CD4-positive, alpha-beta memory T cell (primary cell): ENCODE measurements at regions not wholly inside any gene's neighbourhood (a gene's known extent, or its start where the extent isn't known, plus 50 kb on each side); places are given as distances from the start of the nearest gene placed in this dataset.

ENCODE experiments used
- CTCF ChIA-PET: fragments of 350-600 bp; sonication (Branson Sonifier 250); formaldehyde crosslinking; loops from one replicate; lab custom pipeline; 2021; ENCODE audit warnings: inconsistent platforms; ENCODE audit not compliant: partially characterized antibody; lab: Charles Lee
- POLR2A ChIA-PET: fragments of 350-600 bp; sonication (Branson Sonifier 250); formaldehyde crosslinking; loops from one replicate; lab custom pipeline; 2021; ENCODE audit not compliant: partially characterized antibody; lab: Charles Lee
- DNase-seq, 5 donors: peaks; one replicate each; pipeline versions ENCODE4 v3.0.0 to v3.0.0-alpha.2; 2020 to 2022; ENCODE audit warnings: mixed read lengths in 1 of 5
- H3K27ac ChIP-seq: one replicate; pipeline ENCODE4 v1.7.0; 2013; ENCODE audit warnings: low read depth, low read length
- H3K27me3 ChIP-seq: 2 replicates; pipeline ENCODE4 v1.7.0; 2013; ENCODE audit warnings: mild to moderate bottlenecking, low read length, moderate library complexity; ENCODE audit not compliant: insufficient read depth
- H3K36me3 ChIP-seq: 2 replicates; pipeline ENCODE4 v1.7.0; 2013; ENCODE audit warnings: mild to moderate bottlenecking, low read length, moderate library complexity; ENCODE audit not compliant: insufficient read depth
- H3K4me1 ChIP-seq: 2 replicates; pipeline ENCODE4 v1.7.0; 2013; ENCODE audit warnings: mild to moderate bottlenecking, low read length, moderate library complexity; ENCODE audit not compliant: insufficient read depth
- H3K4me3 ChIP-seq, 2 donors: one replicate each; pipeline ENCODE4 v1.7.0; 2013; ENCODE audit warnings: low read length in 2 of 2, mild to moderate bottlenecking in 1 of 2
- H3K9me3 ChIP-seq, 2 donors: one replicate each; pipeline ENCODE4 v1.7.0; 2013; ENCODE audit warnings: low read length in 2 of 2, control low read depth in 1 of 2; ENCODE audit not compliant: control insufficient read depth in 1 of 2
- H3K27ac Mint-ChIP-seq, 7 donors: one replicate each; pipeline ENCODE4 v1.8.0; 2020 to 2021; ENCODE audit warnings: mixed read lengths in 7 of 7, mild to moderate bottlenecking in 6 of 7, inconsistent platforms in 3 of 7, moderate library complexity in 3 of 7
- H3K27me3 Mint-ChIP-seq, 2 donors: one replicate each; pipeline ENCODE4 v1.8.0; 2020 to 2021; ENCODE audit warnings: mixed read lengths in 2 of 2
- H3K36me3 Mint-ChIP-seq, 2 donors: one replicate each; pipeline ENCODE4 v1.8.0; 2020 to 2021; ENCODE audit warnings: mixed read lengths in 2 of 2, inconsistent platforms in 1 of 2, mild to moderate bottlenecking in 1 of 2
- H3K4me1 Mint-ChIP-seq, 4 donors: one replicate each; pipeline ENCODE4 v1.8.0; 2020 to 2021; ENCODE audit warnings: mixed read lengths in 4 of 4, mild to moderate bottlenecking in 1 of 4
- H3K4me3 Mint-ChIP-seq, 8 donors: one replicate each; pipeline ENCODE4 v1.8.0; 2020 to 2021; ENCODE audit warnings: mixed read lengths in 8 of 8, mild to moderate bottlenecking in 7 of 8, moderate library complexity in 6 of 8, inconsistent platforms in 3 of 8
- H3K9me3 Mint-ChIP-seq, 8 donors: one replicate each; pipeline ENCODE4 v1.8.0; 2020 to 2021; ENCODE audit warnings: mixed read lengths in 8 of 8, mild to moderate bottlenecking in 5 of 8, inconsistent platforms in 3 of 8, moderate library complexity in 1 of 8
- intact Hi-C: fragments of 100-400 bp; cut with micrococcal nuclease; formaldehyde crosslinking; loops from one replicate; pipeline ENCODE4 v1.15.1; 2023

DNA sequence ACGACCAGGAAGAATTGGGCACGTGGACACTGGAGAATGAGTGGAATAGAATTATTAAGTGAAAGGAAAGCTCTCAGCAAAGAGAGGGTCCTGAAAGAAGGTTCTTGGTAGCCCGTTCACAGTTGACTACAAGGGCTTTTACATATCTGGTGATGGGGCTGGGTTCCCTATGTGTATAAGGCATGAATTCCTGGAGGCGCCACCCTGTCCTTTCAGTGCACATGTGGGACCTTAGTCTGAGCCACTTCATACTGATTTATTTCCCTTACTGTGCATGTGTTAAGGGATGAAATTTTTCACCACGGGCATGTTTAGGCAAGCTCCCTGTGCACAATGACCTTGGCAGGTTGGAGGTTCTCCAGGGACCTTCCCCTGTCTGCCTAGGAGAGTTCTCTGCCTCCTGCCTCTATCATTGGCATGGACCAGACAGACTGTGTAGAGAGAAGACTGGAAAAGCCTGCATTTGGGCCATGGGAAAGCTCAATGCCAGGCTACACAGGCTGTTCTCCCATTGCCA is 145.9 kb upstream of the ITGB1 start:
- H3K9me3 ChIP-seq = peaks cover 0 to 5% of the 10 kb centered on the region in 2 donors
- ChIA-PET POLR2A (interaction anchor here (1.0 to 51.2 kb wide), 6 partner anchors 8 to 179 kb away, joined by 3 to 2213 read pairs (median 15); no protein-coding TSS in a partner anchor), CTCF (interaction anchor here (0.6 to 6.4 kb wide), 9 partner anchors 11 to 95 kb away, joined by 3 to 36 read pairs (median 3); no protein-coding TSS in a partner anchor)
- no peak overlapping the region for H3K27ac ChIP-seq
- Mint-ChIP-seq H3K27me3 (no peaks in the 10 kb centered on the region), H3K36me3 (peaks cover 47 to 50% of the 10 kb centered on the region in 2 donors), H3K27ac (peak overlapping the region in 6 of 7 donors; percentile 73 to 89 (median 84)), H3K4me3 (peak overlapping the region in 3 of 8 donors; percentile 44 to 48 (median 45)), H3K4me1 (peaks cover 59 to 98% (median 80%) of the 10 kb centered on the region in 4 donors), H3K9me3 (peaks cover 5 to 32% (median 16%) of the 10 kb centered on the region in 8 donors)
- no peak for DNase-seq
- no peak overlapping the region for H3K4me3 ChIP-seq
- no peaks in the 10 kb centered on the region for H3K27me3 ChIP-seq
- intact Hi-C loops = no loop called here
- no peaks in the 10 kb centered on the region for H3K36me3 ChIP-seq
- H3K4me1 ChIP-seq = peaks cover 98% of the 10 kb centered on the region

DNA sequence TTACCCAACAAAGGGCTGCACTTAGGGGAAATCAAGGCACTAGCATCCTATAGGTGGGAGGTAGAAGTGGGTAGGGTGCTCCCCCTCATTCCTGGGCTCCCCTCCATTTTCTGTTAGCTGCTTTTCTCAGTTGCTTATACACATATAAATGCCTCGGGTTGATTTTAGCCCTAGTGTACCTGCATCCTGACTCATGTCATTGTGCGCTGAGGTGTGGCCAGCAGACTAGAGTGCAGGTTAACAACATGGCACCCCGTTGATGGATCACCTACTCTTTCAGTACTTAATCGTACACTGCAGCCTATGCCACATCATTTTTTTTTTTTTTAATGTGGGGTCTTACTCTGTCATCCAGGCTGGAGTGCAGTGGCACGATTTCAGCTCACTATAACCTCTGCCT is 144.0 kb upstream of the ITGB1 start:
- no peaks in the 10 kb centered on the region for H3K27me3 Mint-ChIP-seq
- H3K4me1 Mint-ChIP-seq = peaks cover 54 to 95% (median 73%) of the 10 kb centered on the region in 4 donors
- CTCF ChIA-PET = interaction anchor here (0.9 to 6.4 kb wide), 8 partner anchors 10 to 93 kb away, joined by 3 to 36 read pairs (median 6); no protein-coding TSS in a partner anchor
- peaks cover 43 to 45% of the 10 kb centered on the region in 2 donors for H3K36me3 Mint-ChIP-seq
- Histone ChIP-seq H3K27me3 (no peaks in the 10 kb centered on the region), H3K36me3 (no peaks in the 10 kb centered on the region), H3K27ac (peak overlapping the region; percentile 27), H3K4me3 (no peak overlapping the region), H3K9me3 (peaks cover 0 to 5% of the 10 kb centered on the region in 2 donors), H3K4me1 (peaks cover 91% of the 10 kb centered on the region)
- no peak for DNase-seq
- intact Hi-C loops = no loop called here
- POLR2A ChIA-PET = interaction anchor here (0.7 to 51.2 kb wide), 8 partner anchors 10 to 92 kb away, joined by 3 to 2213 read pairs (median 13); no protein-coding TSS in a partner anchor
- peaks cover 3 to 37% (median 17%) of the 10 kb centered on the region in 8 donors for H3K9me3 Mint-ChIP-seq
- H3K27ac Mint-ChIP-seq = peak overlapping the region; percentile 81 to 94 (median 90)
- peak overlapping the region in 7 of 8 donors; percentile 36 to 84 (median 67) for H3K4me3 Mint-ChIP-seq

DNA sequence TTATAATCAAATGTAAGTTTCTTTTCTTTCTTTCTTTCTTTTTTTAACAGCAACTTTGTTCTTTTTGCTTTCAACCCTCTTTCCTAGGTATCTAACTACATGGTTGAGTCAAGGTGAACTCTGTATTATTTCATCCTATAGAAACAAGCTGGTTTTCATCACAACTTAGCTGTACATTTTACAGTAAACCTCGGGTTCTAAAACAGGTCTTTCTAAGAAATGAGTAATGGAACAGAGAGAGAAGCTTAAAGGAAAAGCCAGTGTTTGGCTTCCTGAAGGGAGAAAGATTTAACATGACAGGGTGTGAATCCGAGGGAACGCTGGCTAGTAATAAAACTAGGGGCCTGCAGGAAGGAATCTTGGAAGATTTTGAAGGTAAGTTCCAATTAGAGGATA is 143.4 kb upstream of the ITGB1 start:
- peaks cover 55 to 95% (median 75%) of the 10 kb centered on the region in 4 donors for H3K4me1 Mint-ChIP-seq

DNA sequence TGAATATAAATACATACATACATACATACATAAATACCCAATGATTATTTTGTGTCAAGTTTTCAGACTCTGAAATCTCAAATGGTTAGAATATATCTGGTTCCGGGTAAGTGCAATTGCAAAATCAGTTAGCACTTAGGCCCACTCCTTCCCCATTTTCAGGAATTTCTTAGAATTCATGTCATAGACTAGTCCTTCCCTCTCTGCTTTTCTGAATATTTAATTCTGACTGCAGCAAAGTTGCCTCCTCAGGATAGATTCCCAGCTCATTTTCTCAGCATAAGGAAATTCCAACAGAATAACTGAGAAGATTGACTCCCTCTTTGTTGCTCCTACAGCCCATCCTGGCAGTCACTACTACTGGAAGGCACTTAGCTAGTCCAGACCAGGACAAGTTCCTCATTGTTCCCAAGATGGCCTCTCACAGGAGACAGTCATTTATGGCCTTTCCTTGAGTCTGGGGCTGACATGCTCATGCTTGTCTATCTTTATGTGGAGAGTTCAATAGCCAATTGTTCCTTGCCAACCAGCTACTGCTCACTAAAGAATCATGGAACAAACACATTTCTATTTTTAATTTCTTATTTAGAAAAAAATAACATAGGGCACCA is 142.9 kb upstream of the ITGB1 start:
- no peaks in the 10 kb centered on the region for H3K36me3 ChIP-seq
- H3K27me3 Mint-ChIP-seq = no peaks in the 10 kb centered on the region
- peak overlapping the region in 3 of 8 donors; percentile 64 to 68 (median 67) for H3K4me3 Mint-ChIP-seq
- peaks cover 58 to 95% (median 75%) of the 10 kb centered on the region in 4 donors for H3K4me1 Mint-ChIP-seq
- no peaks in the 10 kb centered on the region for H3K27me3 ChIP-seq
- H3K27ac ChIP-seq = peak overlapping the region; percentile 35
- H3K36me3 Mint-ChIP-seq = peaks cover 46 to 48% of the 10 kb centered on the region in 2 donors
- peaks cover 3 to 38% (median 17%) of the 10 kb centered on the region in 8 donors for H3K9me3 Mint-ChIP-seq
- H3K4me3 ChIP-seq = no peak overlapping the region
- DNase-seq = no peak
- peak overlapping the region; percentile 80 to 94 (median 90) for H3K27ac Mint-ChIP-seq
- ChIA-PET POLR2A (interaction anchor here (0.7 to 51.2 kb wide), 10 partner anchors 11 to 146 kb away, joined by 3 to 2213 read pairs (median 6); no protein-coding TSS in a partner anchor), CTCF (interaction anchor here (0.7 to 6.4 kb wide), 11 partner anchors 9 to 92 kb away, joined by 3 to 36 read pairs (median 6); no protein-coding TSS in a partner anchor)
- H3K9me3 ChIP-seq = peaks cover 0 to 5% of the 10 kb centered on the region in 2 donors
- H3K4me1 ChIP-seq = peaks cover 84% of the 10 kb centered on the region
- intact Hi-C loops = no loop called here

More for the DNA sequence above, 143.4 kb upstream of the ITGB1 start:
- peaks cover 0 to 5% of the 10 kb centered on the region in 2 donors for H3K9me3 ChIP-seq
- H3K4me3 ChIP-seq = no peak overlapping the region
- peaks cover 3 to 39% (median 17%) of the 10 kb centered on the region in 8 donors for H3K9me3 Mint-ChIP-seq
- no peaks in the 10 kb centered on the region for H3K36me3 ChIP-seq
- intact Hi-C loops = no loop called here
- H3K27me3 Mint-ChIP-seq = no peaks in the 10 kb centered on the region
- POLR2A ChIA-PET = interaction anchor here (0.7 to 51.2 kb wide), 8 partner anchors 10 to 142 kb away, joined by 3 to 2213 read pairs (median 13); no protein-coding TSS in a partner anchor
- peak overlapping the region in 7 of 8 donors; percentile 43 to 84 (median 67) for H3K4me3 Mint-ChIP-seq
- H3K27ac ChIP-seq = peak overlapping the region; percentile 27
- H3K27ac Mint-ChIP-seq = peak overlapping the region; percentile 81 to 94 (median 90)
- peaks cover 88% of the 10 kb centered on the region for H3K4me1 ChIP-seq
- H3K36me3 Mint-ChIP-seq = peaks cover 45 to 46% of the 10 kb centered on the region in 2 donors
- no peaks in the 10 kb centered on the region for H3K27me3 ChIP-seq
- DNase-seq = no peak
- CTCF ChIA-PET = interaction anchor here (1.2 to 6.4 kb wide), 10 partner anchors 9 to 93 kb away, joined by 3 to 36 read pairs (median 6); no protein-coding TSS in a partner anchor

DNA sequence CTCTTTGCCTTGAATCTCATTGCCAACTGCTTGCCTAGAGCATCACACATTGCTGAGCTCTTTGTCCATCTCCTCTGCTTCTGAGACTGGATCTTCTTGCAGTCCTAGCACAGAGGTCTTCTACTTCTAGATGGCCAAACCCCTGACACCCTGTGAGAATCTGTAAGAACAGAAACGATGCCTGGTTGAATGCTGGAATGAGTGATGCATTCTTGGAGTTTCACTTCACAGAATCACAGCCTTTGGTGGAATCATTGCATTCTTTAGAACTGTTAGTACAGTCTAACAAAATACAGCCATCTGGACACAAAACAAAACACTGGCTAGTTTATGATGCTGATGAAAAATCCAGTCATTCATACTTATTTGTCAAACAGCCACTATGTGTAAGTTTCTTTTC is 141.7 kb upstream of the ITGB1 start:
- H3K4me3 ChIP-seq = no peak overlapping the region
- H3K4me1 Mint-ChIP-seq = peaks cover 55 to 91% (median 73%) of the 10 kb centered on the region in 4 donors

DNA sequence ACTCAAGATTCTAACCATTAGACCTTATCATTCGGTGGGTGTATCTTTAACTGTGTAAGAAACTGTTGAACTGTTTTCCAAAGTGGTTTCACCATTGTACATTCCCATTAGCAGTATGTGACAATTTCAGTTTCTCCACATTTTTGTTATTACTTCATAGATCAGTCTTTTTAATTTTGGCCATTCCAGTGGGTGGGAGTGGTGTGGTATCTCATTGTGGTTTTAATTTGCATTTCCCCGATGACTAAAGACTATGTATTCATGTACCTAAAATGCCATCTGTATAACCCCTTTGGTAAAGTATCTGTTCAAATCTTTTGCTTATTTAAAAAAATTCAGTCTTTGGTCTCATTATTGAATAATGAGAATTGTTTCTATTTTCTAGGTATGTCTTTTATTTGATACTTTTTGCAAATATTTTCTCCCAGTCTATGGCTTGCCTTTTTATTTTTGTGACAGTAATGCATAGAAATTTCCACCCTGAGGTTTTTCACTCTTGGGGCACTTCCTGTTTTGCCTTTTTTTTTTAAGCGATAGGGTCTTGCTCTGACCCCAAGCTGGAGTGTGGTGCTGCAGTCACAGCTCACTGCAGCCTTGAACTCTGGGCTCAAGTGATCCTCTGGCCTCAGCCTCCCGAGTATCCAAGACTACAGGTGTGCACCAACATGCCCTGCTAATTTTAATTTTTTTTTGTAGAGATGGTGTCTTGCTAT is 141.1 kb upstream of the ITGB1 start:
- H3K4me1 ChIP-seq = peaks cover 68% of the 10 kb centered on the region
- H3K27me3 Mint-ChIP-seq = no peaks in the 10 kb centered on the region
- no peak overlapping the region for H3K4me3 ChIP-seq
- H3K27ac ChIP-seq = peak overlapping the region; percentile 35
- no peaks in the 10 kb centered on the region for H3K27me3 ChIP-seq
- ChIA-PET POLR2A (interaction anchor here (0.9 to 51.2 kb wide), 7 partner anchors 12 to 72 kb away, joined by 3 to 2213 read pairs (median 4); no protein-coding TSS in a partner anchor), CTCF (interaction anchor here (1.2 to 6.4 kb wide), 3 partner anchors 16 to 69 kb away, joined by 3 to 36 read pairs (median 3); no protein-coding TSS in a partner anchor)
- peaks cover 53 to 87% (median 73%) of the 10 kb centered on the region in 4 donors for H3K4me1 Mint-ChIP-seq
- intact Hi-C loops = loop anchor here (1.0 to 2.0 kb wide), 2 partner anchors 11 to 16 kb away; no protein-coding TSS in a partner anchor
- no peak for DNase-seq
- peaks cover 48% of the 10 kb centered on the region in 2 donors for H3K36me3 Mint-ChIP-seq
- no peaks in the 10 kb centered on the region for H3K36me3 ChIP-seq
- peak overlapping the region in 7 of 8 donors; percentile 9 to 80 (median 44) for H3K4me3 Mint-ChIP-seq
- H3K9me3 Mint-ChIP-seq = peaks cover 3 to 38% (median 21%) of the 10 kb centered on the region in 8 donors
- H3K9me3 ChIP-seq = peaks cover 0 to 5% of the 10 kb centered on the region in 2 donors
- peak overlapping the region; percentile 59 to 89 (median 83) for H3K27ac Mint-ChIP-seq

More for the DNA sequence above, 141.7 kb upstream of the ITGB1 start:
- Histone ChIP-seq H3K9me3 (peaks cover 0 to 5% of the 10 kb centered on the region in 2 donors), H3K27ac (peak overlapping the region; percentile 35), H3K4me1 (peaks cover 74% of the 10 kb centered on the region), H3K36me3 (no peaks in the 10 kb centered on the region), H3K27me3 (no peaks in the 10 kb centered on the region)
- peak overlapping the region; percentile 59 to 89 (median 83) for H3K27ac Mint-ChIP-seq
- H3K4me3 Mint-ChIP-seq = peak overlapping the region in 7 of 8 donors; percentile 23 to 80 (median 47)
- ChIA-PET CTCF (interaction anchor here (1.2 to 6.4 kb wide), 7 partner anchors 8 to 70 kb away, joined by 3 to 36 read pairs (median 6); no protein-coding TSS in a partner anchor), POLR2A (interaction anchor here (0.9 to 51.2 kb wide), 11 partner anchors 12 to 141 kb away, joined by 3 to 2213 read pairs (median 5); no protein-coding TSS in a partner anchor)
- H3K27me3 Mint-ChIP-seq = no peaks in the 10 kb centered on the region
- H3K36me3 Mint-ChIP-seq = peaks cover 48% of the 10 kb centered on the region in 2 donors
- intact Hi-C loops = loop anchor here (1.0 to 2.0 kb wide), 2 partner anchors 11 to 15 kb away; no protein-coding TSS in a partner anchor
- DNase-seq = no peak
- peaks cover 3 to 37% (median 21%) of the 10 kb centered on the region in 8 donors for H3K9me3 Mint-ChIP-seq
